ENCODE measurements at regions not wholly inside any gene's neighbourhood (a gene's known extent, or its start where the extent isn't known, plus 50 kb on each side); places are given as distances from the start of the nearest gene placed in this dataset.
"Not testable (repeated sequence)": the region's sequence is repeated elsewhere in the genome, so short reads cannot be mapped to it uniquely, and the experiment has no call there.

DNA sequence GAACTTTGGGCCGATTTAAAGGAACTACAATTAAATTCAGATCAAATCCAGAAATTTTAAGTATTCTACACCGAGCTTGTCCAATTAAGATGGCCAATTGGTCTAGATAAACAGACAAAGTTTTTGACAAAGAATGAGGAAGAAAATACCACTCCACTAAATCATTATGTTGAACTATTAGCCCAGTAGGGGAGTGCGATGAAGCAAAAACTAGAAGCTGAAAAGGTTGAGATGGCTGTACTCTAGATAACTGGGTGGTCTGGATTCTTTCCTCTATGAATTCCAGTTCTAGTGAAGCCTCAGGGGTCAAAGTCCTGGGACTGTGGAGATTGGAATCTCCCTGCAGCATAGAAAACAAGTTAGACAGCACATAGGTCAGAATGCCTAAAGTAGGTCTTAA, 418.9 kb upstream of the IMPG1 start:
- DNase-seq: not testable (repeated sequence)

DNA sequence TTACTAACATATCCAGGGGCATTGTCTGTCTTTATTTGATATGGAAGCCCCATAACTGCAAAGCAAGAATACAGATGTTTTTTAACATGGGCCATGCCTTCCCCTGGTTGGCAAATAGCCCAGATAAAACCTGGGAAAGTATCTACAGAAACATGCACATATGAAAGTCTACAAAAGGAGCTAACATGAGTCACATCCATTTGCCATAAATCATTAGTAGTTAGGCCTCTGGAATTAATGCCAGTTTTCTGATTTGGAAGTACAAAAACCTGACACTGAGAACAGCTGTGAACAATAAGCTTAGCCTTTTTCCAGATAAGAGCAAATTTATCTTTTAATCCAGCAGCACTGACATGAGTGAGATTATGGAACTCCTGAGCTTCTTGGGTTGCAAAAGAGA, 418.0 kb upstream of the IMPG1 start:
- no peak for DNase-seq

DNA sequence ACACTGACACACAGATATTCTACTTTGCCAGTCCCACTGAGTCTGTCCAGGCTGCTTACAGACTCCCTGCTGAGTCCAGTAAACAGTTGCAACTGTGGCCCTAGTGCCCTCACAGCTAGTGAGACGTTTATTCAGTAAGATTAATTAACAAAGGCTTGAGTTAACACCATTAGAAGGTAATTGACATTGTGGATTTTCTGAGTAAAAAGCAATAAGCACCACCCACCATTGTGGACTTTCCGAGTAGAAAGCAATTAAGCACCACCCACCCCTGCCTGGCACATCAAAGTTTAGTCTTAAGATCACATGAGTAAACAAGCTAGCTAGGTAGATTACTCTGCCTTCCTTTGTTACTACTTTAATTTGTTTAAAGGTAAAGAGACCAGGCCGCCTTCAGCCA, 408.6 kb upstream of the IMPG1 start:
- DNase-seq: no peak

DNA sequence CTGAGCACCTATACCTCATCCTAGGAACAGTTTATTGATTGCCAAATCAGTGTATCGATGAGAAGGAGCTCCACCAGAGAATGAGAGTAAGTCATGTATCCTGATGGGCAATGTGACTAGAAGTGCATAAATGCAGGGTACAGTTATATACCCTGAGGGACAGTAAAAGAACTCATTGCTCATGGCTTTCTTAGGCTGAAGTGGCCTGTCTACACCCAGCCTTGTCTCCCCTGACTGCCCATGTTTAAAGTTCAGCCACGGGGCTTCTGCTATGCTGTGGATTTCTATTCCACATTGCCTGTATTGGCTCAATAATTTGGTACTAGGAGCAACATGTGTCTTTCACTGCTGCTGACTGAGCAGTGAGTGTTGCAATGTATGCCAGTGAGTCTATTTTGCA, 400.4 kb upstream of the IMPG1 start:
- DNase-seq: no peak

DNA sequence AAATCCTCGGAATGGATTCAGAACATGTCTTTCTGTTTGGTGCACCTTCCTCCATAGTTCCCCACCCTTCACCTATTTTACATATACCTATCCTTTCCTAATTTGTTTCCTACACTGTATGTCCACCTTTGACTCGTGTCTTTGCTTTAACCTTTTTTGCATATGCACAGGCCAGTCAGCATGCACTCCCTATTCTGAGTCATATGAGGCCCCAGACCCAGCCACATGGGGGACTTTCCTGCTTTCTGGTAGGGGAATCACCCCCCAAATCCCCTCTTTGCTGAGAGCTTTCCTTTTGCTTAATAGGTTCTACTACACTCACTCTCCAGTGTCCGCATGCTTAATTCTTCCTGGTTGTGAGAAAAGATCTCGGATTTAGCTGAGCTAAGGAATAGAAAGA, 393.8 kb upstream of the IMPG1 start:
- DNase-seq: no peak

DNA sequence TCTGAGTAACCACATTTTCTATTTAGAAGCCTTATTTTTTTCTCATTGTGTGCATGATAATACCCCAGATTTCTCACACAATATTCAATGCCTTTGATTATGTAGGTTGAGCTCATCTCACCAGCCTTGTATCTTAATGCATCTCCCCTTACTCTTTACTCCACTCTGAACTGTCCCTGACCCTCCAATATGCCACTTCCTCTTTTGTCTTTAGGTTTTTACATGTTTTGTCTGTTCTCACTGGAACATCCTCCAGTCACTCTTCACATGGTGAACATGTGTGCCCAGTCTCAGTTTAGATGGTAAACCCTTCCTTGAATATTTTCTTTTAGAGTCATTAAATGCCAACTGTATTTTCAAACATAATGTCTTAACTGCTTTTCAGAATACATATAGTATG, 392.9 kb upstream of the IMPG1 start:
- no peak for DNase-seq

DNA sequence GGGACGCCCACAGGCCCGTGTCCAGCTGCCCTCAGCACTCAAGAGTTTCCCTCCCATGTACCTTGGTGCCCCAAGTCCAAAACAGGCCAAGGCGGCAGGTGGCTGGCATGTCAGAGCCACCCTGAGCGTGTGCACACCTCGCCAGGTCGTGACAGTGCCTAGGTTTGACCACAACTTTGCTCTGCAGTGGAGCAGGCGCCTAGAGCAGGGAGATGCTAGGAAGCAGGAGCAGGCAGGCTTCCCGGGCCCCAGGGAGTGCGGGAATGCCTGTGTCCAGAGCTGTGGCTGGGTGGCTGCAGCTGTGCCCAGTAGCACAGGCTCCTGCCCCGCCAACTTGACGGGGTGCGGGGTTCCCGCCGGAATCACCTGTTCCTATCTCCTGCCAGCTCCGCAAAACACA, 380.8 kb upstream of the IMPG1 start:
- DNase-seq: no peak

DNA sequence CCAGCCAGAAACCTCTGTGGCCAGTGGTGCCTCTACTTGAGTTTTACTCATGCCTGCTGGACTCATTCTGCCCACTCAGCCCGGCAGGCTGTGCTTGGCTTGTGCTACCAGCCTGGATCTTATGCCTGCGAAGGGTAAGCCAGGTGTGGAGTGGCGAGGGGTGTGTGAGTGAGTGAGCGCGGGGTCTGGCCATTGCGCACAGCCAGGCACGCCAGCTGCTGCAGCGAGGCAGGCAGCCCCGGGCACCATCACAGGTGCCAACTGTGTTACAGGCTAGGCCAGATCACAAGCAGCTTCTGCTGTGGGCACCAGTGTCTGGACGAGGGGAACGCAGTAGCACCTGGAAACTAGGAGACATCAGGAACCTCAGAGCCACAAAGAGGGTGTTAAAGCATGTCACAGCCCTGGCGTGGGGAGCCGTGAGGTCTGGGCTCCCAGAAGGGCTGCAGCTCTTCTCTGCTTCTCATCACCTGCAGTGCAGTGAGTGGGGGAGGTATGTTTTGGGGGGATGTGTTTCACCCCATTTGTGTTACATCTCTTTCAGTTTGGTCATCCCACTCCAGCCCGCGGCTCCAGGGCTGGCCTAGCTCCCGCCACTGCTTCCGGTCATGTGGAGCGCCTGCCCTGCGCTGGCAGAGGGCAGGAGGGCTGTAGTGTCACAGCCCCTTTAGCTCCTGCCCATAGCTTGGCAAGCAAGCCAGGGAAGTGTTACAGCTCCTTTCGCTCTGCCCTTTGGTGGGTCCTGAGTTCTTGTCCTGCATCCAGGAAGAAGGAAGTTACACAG, 379.7 kb upstream of the IMPG1 start:
- no peak for DNase-seq

DNA sequence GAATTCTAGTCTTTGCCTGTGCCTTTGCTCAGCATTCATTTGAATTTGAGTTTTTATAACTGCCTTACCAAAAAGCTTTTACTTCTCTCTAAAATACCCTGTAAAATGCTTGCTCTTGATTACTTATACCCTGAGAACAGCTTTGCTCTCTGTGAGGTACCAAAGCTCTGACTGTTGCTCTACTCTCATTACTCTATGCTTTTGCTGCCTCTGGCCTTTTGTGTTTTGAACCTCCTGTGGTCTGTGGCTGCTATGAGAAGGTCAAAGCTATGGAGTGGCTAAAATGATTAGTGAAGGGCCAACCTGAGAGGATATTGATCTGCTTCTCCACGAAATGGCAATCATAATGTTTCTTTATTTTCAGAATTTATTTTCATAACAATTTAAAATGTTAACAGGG, 375.6 kb upstream of the IMPG1 start:
- DNase-seq: no peak

DNA sequence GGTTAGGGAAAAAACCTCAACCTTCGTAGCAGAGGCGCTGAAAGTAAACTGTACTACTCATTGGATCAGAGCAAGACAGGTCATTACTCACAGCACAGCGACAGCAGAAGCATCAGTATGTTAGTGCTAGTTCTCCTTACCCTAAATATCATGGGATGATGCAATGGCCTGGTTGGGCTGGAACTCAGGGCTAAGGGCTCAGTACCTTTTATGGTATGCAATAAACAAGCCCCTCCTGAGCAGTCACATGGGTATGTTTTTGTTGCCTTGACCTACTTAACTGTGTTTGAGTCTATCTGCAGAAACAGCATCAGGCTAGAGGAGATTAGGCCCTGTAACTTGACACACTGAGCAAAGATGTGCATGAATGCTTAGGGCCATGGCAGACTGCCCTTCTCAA, 369.4 kb upstream of the IMPG1 start:
- DNase-seq: no peak

DNA sequence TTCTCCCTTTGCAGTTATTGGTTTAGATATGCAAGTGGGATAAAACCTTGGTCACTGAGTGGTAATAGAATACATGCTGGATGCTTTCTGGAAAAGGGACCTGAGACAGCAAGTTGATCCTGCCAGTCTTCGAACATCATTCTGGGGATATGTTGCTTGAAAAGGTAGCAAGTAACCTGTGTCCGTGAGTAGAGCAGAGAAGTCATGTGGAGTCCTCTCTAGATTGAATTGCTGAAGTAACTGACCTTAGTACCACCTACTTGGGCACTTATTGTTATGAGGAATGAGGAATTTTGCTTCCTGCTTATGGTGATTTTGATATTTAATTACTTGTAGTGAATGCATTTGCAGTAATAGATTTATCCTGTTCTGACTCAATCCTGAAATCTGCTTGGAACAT, 367.3 kb upstream of the IMPG1 start:
- no peak for DNase-seq

DNA sequence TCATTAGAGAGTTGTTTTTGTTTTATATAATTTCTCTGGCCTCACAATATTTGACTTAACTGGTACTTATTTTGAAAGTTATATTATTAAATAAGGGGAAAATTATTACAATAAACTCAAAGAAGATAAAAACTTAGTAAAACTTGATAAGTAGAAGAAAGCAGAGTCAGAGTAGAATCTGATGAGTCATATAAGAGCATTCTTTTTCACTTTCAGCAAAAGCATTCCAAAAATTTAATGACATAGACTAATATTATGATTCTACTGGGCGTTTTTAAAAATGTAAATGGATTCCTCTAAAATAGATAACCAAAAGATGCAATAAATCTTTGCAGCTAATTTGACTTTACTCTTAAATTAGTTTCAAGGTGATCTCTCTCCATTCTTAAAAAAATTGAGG, 366.3 kb upstream of the IMPG1 start:
- no peak for DNase-seq

DNA sequence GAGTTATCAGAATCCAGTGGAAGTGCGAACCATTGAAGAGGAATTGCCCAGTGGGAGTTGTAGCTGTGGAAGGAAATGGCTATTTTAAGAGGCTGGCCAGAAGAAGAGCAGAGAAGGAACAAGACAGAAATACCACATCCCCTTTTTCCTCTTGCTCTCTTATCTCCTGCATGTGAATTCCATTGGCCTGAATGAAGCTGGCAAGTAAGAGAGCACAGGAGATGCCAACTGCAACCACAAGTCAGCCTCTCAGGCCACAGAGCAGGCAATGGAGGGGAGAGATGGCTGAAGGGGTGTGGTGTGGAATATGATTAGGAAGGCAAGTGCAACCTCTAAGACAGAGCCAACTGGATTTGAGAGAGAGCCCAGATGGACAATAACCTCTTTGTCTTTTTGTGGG, 362.7 kb upstream of the IMPG1 start:
- DNase-seq: no peak

DNA sequence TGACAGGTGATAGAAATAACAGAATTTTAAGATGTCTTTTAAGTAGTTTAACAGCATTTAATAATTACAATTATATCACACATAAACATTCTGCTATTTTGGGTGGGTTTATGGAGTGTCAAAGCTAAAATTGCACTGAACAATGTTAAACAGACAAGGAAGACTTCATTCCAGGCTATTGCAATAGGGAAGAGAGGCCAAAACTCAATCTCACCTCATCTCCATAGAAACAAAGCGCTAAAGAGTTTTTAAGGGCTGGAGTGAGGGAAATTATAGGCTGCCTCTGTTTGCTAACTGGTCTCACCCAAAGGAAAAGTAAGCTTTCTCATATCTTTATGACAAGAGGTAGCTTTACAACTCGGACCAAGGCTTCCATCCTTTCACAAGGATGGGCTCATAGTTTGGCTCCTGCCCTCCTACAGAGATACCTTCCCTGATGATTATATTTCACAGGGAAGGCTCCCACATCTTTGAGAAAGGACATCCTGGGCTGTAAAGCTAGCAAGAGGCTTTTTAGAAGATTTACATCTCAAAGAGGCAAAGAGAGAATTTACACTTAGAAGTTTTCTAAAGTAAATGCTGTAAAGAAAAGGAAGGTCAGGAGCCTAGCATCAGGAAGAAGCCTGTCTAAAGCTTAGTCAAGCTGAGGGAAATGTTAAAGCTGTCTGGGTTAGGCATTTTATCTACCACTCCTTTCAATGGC, 350.2 kb upstream of the IMPG1 start:
- no peak for DNase-seq

DNA sequence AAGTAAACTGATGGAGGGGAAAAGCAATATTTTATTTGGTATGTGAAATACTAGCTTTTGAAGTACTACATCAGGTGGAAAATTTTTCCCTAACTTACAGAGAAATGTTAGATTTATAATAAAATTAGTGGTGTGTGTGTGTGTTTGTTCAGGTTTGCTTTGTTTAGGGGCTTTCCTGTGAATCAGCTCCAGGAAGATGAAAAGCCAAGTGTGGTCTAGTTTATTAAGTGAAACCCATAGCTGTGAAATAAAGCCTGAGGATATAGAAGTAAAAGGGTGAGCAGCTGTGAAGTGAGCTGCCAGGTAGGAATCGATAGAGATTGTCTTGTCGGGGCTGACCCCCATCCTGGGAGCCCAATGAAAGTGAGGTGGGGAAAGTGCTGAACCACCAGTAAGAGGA, 347.6 kb upstream of the IMPG1 start:
- no peak for DNase-seq

DNA sequence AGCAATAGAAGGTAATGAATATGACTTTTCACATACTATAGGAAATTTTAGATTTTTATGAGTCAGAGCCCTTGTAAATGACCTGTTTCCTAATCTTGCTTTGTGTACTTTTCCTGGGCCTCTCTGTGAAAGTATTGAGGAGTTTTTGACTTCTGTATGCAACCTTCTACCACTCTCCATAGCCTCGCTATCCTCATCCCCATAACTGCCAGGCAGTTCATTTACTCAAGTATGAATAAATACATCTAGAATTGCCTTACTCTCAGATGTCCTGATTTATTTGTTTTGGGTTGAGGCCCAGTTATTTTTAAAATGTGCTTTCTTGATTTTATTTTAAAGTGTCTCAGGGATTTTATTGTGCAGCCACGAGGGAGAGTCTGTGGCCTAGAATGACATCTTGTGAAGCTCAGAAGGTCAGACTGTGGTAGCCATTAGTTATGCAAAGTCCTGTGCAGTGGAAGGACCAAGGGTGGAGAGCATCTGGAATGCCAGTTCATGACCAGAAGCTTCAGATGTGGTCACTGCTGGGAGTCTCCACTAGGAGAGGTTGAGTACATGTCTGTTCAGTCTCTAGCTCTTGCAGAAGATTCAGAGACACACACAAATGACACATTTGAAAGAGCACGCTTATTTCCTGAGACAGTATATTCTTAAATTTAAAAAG, 346.2 kb upstream of the IMPG1 start:
- DNase-seq: no peak

DNA sequence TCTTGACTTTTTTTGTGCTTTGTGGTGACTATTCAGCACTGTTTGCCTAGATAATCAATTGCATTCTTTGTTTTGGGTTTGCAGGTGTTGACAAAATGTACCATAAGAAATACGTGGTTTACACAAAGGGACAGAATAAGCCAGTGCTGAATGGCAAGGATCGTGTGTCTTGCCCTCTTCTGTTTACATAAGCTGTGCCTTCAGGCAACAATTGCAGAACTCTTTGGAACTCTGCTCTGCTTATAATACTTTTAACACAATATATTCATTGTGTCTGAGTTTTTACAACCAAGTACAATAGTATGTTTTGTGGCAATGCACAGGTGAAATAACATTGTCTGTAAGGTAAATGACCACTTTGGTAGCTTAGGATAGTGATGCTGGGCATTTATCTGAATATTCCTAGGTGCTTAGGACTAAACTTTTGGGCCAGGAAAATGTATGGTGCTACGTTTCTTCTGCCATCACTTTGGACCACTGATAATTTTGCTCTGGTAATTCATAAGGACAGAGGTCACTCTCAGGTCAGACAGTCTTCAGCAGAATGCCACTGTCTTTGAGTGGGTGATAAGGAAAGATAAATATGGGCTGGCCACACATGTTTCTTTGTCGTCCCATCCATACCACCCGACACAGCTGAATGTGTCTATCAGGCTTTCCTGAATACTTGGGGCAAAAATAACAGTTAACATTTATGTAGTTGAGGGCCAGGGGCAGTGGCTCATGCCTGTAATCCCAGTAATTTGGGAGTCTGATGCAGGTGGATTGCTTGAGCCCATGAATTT, 344.6 kb upstream of the IMPG1 start:
- DNase-seq: no peak

DNA sequence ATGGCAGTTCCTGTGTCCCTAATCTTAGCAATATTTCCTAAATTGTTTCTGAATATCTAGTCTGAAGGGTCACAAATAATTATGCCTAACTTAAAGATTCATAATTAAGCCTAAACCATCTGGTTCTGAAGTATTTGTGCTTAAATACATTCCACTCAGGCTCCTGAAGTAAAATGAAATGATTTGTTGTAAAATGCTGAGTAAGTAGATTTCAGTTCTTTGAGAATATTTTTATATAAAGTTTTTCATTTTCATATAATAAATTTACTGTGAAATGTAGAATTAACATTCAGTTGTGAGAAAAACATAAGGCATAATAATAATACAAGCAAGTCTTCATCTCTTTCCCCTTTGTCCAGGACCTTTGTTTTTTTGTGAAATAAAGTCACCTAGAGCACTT, 330.6 kb upstream of the IMPG1 start:
- no peak for DNase-seq

DNA sequence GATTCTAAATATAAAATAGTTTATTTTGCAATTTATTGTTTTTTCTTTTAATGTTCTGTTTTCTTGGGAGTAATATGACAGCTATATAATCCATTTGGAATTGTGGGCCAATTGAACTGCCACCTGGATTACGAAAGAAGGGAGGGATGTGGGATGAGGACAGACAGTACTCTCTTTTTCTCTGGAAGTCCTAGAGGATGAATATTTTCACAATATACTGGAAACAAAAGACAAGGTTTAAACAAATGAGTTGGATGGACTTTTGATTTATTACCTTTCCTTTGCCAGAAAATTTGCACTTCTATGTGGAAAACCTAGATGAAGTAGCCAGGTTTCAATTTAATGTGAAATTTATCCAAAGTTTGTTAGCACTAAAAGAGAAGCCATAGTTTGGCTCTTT, 325.5 kb upstream of the IMPG1 start:
- DNase-seq: no peak

DNA sequence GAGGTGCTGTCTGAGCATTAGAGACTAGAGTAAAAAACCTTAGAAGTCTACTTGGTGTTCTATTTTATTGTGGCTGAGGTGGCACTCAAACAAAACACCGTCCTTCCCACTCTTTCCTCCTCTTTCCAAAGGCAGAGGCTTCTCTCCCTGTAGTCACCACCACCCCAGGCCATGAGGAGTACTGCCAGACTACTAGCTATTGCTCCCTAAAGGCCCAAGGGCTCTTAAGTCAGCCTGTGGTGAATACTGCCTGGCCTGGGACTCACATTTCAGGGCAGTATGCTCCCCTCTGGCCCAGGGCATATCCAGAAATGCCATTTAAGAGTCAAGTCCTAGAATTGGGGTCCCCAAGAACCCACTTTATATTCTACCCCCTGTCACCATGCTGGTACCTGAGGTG, 309.7 kb upstream of the IMPG1 start:
- no peak for DNase-seq

DNA sequence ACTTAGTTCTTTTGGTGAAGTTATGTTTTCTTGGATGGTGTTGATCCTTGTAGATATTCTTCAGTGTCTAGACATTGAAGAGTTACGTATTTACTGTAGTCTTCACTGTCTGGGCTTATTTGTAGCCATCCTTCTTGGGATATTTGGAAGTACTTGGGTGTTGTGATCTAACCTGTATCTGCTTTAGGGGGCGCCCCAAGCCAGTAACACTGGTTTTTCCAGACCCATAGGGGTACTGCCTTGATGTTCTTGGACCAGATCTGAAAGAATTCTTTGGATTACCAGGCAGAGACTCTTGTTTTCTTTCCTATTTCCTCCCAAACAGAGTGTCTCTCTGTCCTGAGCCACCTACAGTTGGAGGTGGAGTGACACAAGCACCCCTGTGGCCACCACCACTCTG, 309.1 kb upstream of the IMPG1 start:
- DNase-seq: no peak

DNA sequence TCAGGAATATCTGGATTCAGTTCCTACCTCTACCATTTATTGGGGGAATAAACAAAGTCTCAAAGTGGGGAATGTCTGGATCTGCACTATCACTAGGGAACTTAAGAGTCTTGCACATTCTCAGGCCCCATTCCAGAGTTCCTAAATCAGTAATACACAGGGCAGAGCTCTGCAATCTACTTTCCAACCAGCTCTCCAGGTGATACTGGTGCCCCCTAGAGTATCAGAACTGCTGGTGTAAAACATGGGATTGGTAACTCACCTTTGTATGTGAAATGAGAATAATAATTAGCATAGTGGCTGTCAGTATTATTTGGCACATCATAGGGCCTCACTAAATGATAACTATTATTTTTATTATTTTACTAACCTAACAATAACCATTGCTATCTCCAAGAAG, 278.8 kb upstream of the IMPG1 start:
- DNase-seq: no peak

DNA sequence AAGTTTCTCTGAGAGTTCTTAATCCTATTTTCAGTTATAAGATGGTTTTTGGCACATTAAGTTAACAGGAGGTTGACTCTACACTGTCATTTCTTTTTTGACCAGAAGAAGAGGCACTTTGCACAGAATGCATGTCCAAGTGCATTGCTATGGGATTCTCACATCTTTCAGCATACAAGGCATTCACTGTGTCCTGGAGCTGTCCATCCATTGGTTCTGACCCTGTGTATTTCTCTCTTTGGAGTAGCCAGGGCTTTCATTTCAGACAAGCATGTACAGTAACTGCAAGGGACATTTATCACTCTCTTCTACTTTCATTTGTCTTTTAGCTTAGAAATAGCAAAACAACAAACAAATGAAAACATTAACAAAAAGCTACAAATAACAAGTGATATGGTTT, 275.1 kb upstream of the IMPG1 start:
- no peak for DNase-seq
